HEK293 (cell line): ENCODE measurements at regions not wholly inside any gene's neighbourhood (a gene's known extent, or its start where the extent isn't known, plus 50 kb on each side); places are given as distances from the start of the nearest gene placed in this dataset.

Experiments
- HOXA7 ChIP-seq: sonication (generic); formaldehyde crosslinking; IDR thresholded peaks from 2 replicates; pipeline ENCODE4 v1.8.1; 2022; ENCODE audit warnings: missing genetic modification reagents, borderline replicate concordance
- ZNF112 ChIP-seq: fragments of 450-650 bp; formaldehyde crosslinking; IDR thresholded peaks from 2 replicates; pipeline ENCODE4 v1.5.0; 2017; ENCODE audit warnings: missing biosample characterization, missing genetic modification characterization
- ZNF23 ChIP-seq: fragments of 450-650 bp; formaldehyde crosslinking; IDR thresholded peaks from 2 replicates; pipeline ENCODE4 v1.5.1; 2016; ENCODE audit warnings: missing biosample characterization, missing genetic modification characterization, borderline replicate concordance
- ZNF248 ChIP-seq: fragments of 450-650 bp; formaldehyde crosslinking; IDR thresholded peaks from 2 replicates; pipeline ENCODE4 v1.5.1; 2017; ENCODE audit warnings: missing biosample characterization, missing genetic modification characterization
- ZNF274 ChIP-seq, 2 experiments: fragments of 200-500 bp in 1 of 2; fragments of 450-650 bp in 1 of 2; sonication (Bioruptor generic) in 1 of 2; formaldehyde crosslinking in 1 of 2; IDR thresholded peaks; 2 replicates each; pipeline versions ENCODE4 v1.5.1 to v1.6.1; 2014 to 2016; ENCODE audit warnings: borderline replicate concordance in 1 of 2, inconsistent platforms in 1 of 2, low read length in 1 of 2, missing biosample characterization in 1 of 2, missing genetic modification characterization in 1 of 2
- ZNF623 ChIP-seq: fragments of 450-650 bp; formaldehyde crosslinking; IDR thresholded peaks from 2 replicates; pipeline ENCODE4 v1.5.1; 2016; ENCODE audit warnings: missing biosample characterization, missing genetic modification characterization
- TF ChIP-seq, protein P1 (sequence below): fragments of 450-650 bp; formaldehyde crosslinking; IDR thresholded peaks from 2 replicates; pipeline ENCODE4 v1.5.1; 2016; ENCODE audit warnings: missing biosample characterization, missing genetic modification characterization
- TF ChIP-seq, protein P2 (sequence below): fragments of 450-650 bp; formaldehyde crosslinking; IDR thresholded peaks from 2 replicates; pipeline ENCODE4 v1.5.1; 2016; ENCODE audit warnings: missing biosample characterization, missing genetic modification characterization, borderline replicate concordance
- TF ChIP-seq, protein P3 (sequence below): sonication (generic); formaldehyde crosslinking; IDR thresholded peaks from 2 replicates; pipeline ENCODE4 v1.8.1; 2022; ENCODE audit warnings: mild to moderate bottlenecking, moderate library complexity, missing genetic modification reagents

DNA sequence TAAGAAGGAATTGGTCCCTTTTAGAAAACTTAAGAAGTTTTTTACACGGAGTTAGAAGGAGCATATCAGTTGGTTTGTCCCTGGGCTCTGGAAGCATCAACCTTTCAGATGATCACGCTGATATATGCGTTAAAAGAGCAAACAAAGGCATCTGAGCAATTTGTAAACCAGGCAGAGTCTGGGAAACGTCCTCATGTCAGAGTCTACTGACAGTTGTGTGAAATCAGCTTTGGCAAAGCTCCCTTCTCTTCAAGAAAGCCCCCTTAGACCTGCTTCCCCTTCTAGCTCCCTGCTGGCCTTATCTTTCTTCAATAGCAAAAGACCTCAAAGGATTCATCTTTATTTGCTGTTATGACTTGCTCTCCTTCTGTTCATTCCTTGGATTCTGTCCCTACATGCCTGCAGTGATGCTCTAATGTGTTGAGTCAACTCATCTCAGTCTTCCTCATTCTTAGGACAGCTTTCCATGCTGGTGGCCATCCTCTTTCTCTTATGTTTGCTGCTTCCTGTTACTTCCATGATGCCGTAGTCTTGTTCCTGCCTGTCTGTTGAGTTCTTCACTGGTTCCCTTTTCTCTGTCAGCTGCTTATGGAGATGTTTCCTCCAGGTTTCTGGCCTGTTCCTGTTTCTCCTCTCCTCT, 106.5 kb upstream of the BMPER start:
- TF ChIP-seq ZNF23 (tag by site-specific recombination) (no peak), HOXA7 (no peak), ZNF248 (tag by site-specific recombination) (no peak), ZNF623 (no peak), ZNF274 (IDR thresholded peaks at IDR 0.05; ENCODE audit: low read length) (no peak), ZNF274 (tag by site-specific recombination; IDR thresholded peaks at IDR 0.05; ENCODE audit: borderline replicate concordance) (no peak), ZNF112 (tag by site-specific recombination) (no peak)
- TF ChIP-seq, protein P1, sequence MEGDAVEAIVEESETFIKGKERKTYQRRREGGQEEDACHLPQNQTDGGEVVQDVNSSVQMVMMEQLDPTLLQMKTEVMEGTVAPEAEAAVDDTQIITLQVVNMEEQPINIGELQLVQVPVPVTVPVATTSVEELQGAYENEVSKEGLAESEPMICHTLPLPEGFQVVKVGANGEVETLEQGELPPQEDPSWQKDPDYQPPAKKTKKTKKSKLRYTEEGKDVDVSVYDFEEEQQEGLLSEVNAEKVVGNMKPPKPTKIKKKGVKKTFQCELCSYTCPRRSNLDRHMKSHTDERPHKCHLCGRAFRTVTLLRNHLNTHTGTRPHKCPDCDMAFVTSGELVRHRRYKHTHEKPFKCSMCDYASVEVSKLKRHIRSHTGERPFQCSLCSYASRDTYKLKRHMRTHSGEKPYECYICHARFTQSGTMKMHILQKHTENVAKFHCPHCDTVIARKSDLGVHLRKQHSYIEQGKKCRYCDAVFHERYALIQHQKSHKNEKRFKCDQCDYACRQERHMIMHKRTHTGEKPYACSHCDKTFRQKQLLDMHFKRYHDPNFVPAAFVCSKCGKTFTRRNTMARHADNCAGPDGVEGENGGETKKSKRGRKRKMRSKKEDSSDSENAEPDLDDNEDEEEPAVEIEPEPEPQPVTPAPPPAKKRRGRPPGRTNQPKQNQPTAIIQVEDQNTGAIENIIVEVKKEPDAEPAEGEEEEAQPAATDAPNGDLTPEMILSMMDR = no peak
- TF ChIP-seq, protein P2, sequence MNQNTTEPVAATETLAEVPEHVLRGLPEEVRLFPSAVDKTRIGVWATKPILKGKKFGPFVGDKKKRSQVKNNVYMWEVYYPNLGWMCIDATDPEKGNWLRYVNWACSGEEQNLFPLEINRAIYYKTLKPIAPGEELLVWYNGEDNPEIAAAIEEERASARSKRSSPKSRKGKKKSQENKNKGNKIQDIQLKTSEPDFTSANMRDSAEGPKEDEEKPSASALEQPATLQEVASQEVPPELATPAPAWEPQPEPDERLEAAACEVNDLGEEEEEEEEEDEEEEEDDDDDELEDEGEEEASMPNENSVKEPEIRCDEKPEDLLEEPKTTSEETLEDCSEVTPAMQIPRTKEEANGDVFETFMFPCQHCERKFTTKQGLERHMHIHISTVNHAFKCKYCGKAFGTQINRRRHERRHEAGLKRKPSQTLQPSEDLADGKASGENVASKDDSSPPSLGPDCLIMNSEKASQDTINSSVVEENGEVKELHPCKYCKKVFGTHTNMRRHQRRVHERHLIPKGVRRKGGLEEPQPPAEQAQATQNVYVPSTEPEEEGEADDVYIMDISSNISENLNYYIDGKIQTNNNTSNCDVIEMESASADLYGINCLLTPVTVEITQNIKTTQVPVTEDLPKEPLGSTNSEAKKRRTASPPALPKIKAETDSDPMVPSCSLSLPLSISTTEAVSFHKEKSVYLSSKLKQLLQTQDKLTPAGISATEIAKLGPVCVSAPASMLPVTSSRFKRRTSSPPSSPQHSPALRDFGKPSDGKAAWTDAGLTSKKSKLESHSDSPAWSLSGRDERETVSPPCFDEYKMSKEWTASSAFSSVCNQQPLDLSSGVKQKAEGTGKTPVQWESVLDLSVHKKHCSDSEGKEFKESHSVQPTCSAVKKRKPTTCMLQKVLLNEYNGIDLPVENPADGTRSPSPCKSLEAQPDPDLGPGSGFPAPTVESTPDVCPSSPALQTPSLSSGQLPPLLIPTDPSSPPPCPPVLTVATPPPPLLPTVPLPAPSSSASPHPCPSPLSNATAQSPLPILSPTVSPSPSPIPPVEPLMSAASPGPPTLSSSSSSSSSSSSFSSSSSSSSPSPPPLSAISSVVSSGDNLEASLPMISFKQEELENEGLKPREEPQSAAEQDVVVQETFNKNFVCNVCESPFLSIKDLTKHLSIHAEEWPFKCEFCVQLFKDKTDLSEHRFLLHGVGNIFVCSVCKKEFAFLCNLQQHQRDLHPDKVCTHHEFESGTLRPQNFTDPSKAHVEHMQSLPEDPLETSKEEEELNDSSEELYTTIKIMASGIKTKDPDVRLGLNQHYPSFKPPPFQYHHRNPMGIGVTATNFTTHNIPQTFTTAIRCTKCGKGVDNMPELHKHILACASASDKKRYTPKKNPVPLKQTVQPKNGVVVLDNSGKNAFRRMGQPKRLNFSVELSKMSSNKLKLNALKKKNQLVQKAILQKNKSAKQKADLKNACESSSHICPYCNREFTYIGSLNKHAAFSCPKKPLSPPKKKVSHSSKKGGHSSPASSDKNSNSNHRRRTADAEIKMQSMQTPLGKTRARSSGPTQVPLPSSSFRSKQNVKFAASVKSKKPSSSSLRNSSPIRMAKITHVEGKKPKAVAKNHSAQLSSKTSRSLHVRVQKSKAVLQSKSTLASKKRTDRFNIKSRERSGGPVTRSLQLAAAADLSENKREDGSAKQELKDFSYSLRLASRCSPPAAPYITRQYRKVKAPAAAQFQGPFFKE (tag by site-specific recombination) = no peak
- TF ChIP-seq, protein P3, sequence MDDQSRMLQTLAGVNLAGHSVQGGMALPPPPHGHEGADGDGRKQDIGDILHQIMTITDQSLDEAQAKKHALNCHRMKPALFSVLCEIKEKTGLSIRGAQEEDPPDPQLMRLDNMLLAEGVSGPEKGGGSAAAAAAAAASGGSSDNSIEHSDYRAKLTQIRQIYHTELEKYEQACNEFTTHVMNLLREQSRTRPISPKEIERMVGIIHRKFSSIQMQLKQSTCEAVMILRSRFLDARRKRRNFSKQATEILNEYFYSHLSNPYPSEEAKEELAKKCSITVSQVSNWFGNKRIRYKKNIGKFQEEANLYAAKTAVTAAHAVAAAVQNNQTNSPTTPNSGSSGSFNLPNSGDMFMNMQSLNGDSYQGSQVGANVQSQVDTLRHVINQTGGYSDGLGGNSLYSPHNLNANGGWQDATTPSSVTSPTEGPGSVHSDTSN (CRISPR knock-in tag) = no peak
